H9 (cell line): ENCODE measurements at regions not wholly inside any gene's neighbourhood (a gene's known extent, or its start where the extent isn't known, plus 50 kb on each side); places are given as distances from the start of the nearest gene placed in this dataset.

Experiments
- DNase-seq: peaks from one replicate; pipeline ENCODE4 v3.0.0-alpha.2; 2017
- H2AFZ ChIP-seq: one replicate; pipeline ENCODE4 v1.6.1; 2013; ENCODE audit warnings: mild to moderate bottlenecking, low read length, control low read depth, moderate library complexity
- H2AK5ac ChIP-seq: 2 replicates; pipeline ENCODE4 v1.6.1; 2013; ENCODE audit warnings: low read length, control low read depth, mixed read lengths; ENCODE audit not compliant: insufficient read length
- H2BK120ac ChIP-seq: one replicate; pipeline ENCODE4 v1.6.1; 2013; ENCODE audit warnings: low read depth, mild to moderate bottlenecking, low read length, control low read depth, inconsistent platforms; ENCODE audit not compliant: poor library complexity, severe bottlenecking
- H2BK12ac ChIP-seq: 2 replicates; pipeline ENCODE4 v1.6.1; 2013; ENCODE audit warnings: low read length, control low read depth, mixed read lengths, low read depth; ENCODE audit not compliant: insufficient read length
- H2BK15ac ChIP-seq: 2 replicates; pipeline ENCODE4 v1.6.1; 2013; ENCODE audit warnings: low read depth, low read length, control low read depth
- H2BK20ac ChIP-seq: one replicate; pipeline ENCODE4 v1.6.1; 2013; ENCODE audit warnings: low read depth, mild to moderate bottlenecking, low read length, control low read depth, inconsistent platforms; ENCODE audit not compliant: poor library complexity, severe bottlenecking
- H2BK5ac ChIP-seq: 2 replicates; pipeline ENCODE4 v1.6.1; 2013; ENCODE audit warnings: low read length, control low read depth, mixed read lengths; ENCODE audit not compliant: insufficient read length
- H3K14ac ChIP-seq: 2 replicates; pipeline ENCODE4 v1.6.1; 2013; ENCODE audit warnings: low read length, control low read depth; ENCODE audit not compliant: insufficient read depth
- H3K18ac ChIP-seq: 2 replicates; pipeline ENCODE4 v1.6.1; 2013; ENCODE audit warnings: low read depth, mild to moderate bottlenecking, mixed read lengths, low read length, control low read depth; ENCODE audit not compliant: insufficient read length
- H3K23ac ChIP-seq: 2 replicates; pipeline ENCODE4 v1.6.1; 2013; ENCODE audit warnings: low read length, control low read depth, mixed read lengths, low read depth; ENCODE audit not compliant: insufficient read length
- H3K23me2 ChIP-seq: 2 replicates; pipeline ENCODE4 v1.6.1; 2013; ENCODE audit warnings: low read depth, mild to moderate bottlenecking, mixed read lengths, low read length, control low read depth; ENCODE audit not compliant: insufficient read length, poor library complexity, severe bottlenecking
- H3K27ac ChIP-seq: 2 replicates; pipeline ENCODE4 v1.5.1; 2013; ENCODE audit warnings: low read length, control low read depth, mixed read lengths, low read depth; ENCODE audit not compliant: insufficient read length
- H3K27me3 ChIP-seq: 2 replicates; pipeline ENCODE4 v1.6.1; 2013; ENCODE audit warnings: low read length, control low read depth, inconsistent platforms; ENCODE audit not compliant: insufficient read depth
- H3K4ac ChIP-seq: 2 replicates; pipeline ENCODE4 v1.6.1; 2013; ENCODE audit warnings: low read depth, mild to moderate bottlenecking, control low read depth, inconsistent platforms, low read length, moderate library complexity
- H3K4me1 ChIP-seq: 2 replicates; pipeline ENCODE4 v1.6.1; 2013; ENCODE audit warnings: low read length, control low read depth, inconsistent platforms; ENCODE audit not compliant: insufficient read depth
- H3K4me2 ChIP-seq: 2 replicates; pipeline ENCODE4 v1.6.1; 2013; ENCODE audit warnings: low read length, control low read depth, mixed read lengths; ENCODE audit not compliant: insufficient read length, insufficient read depth
- H3K56ac ChIP-seq: 2 replicates; pipeline ENCODE4 v1.6.1; 2013; ENCODE audit warnings: low read depth, mild to moderate bottlenecking, mixed read lengths, low read length, control low read depth; ENCODE audit not compliant: insufficient read length
- H3K79me1 ChIP-seq: 2 replicates; pipeline ENCODE4 v1.6.1; 2013; ENCODE audit warnings: low read depth, mild to moderate bottlenecking, moderate library complexity, low read length, control low read depth, inconsistent platforms; ENCODE audit not compliant: insufficient read depth, poor library complexity, severe bottlenecking
- H3K79me2 ChIP-seq: 2 replicates; pipeline ENCODE4 v1.6.1; 2013; ENCODE audit warnings: low read length, control low read depth, inconsistent platforms; ENCODE audit not compliant: insufficient read depth
- H3K9ac ChIP-seq: 2 replicates; pipeline ENCODE4 v1.6.1; 2013; ENCODE audit warnings: low read length, control low read depth, mixed read lengths; ENCODE audit not compliant: insufficient read length; ENCODE audit errors: extremely low read depth
- H3K9me3 ChIP-seq: one replicate; pipeline ENCODE4 v1.6.1; 2013; ENCODE audit warnings: low read depth, low read length, inconsistent platforms; ENCODE audit not compliant: control insufficient read depth
- H3T11ph ChIP-seq: one replicate; pipeline ENCODE4 v1.6.1; 2013; ENCODE audit warnings: mild to moderate bottlenecking, low read length, control low read depth, inconsistent platforms
- H4K20me1 ChIP-seq: one replicate; pipeline ENCODE4 v1.6.1; 2013; ENCODE audit not compliant: control insufficient read depth, insufficient read length, insufficient read depth
- H4K5ac ChIP-seq: 2 replicates; pipeline ENCODE4 v1.6.1; 2013; ENCODE audit warnings: low read depth, mild to moderate bottlenecking, mixed read lengths, low read length, control low read depth; ENCODE audit not compliant: insufficient read length
- H4K8ac ChIP-seq: replicated peaks from 2 replicates; pipeline ENCODE4 v1.6.1; 2013; ENCODE audit warnings: low read length, control low read depth, mixed read lengths, low read depth; ENCODE audit not compliant: insufficient read length
- H4K91ac ChIP-seq: 2 replicates; pipeline ENCODE4 v1.6.1; 2013; ENCODE audit warnings: low read depth, mild to moderate bottlenecking, moderate library complexity, mixed read lengths, low read length, control low read depth; ENCODE audit not compliant: insufficient read length
- H3K27ac Mint-ChIP-seq, 3 experiments: 2 replicates in 2 of 3; 3 replicates in 1 of 3; pipeline ENCODE4 v1.8.0; 2020 to 2021; ENCODE audit warnings: mixed read lengths in 3 of 3, mild to moderate bottlenecking in 1 of 3, moderate library complexity in 1 of 3
- H3K27me3 Mint-ChIP-seq: 2 replicates; pipeline ENCODE4 v1.8.0; 2021; ENCODE audit warnings: low read depth, mild to moderate bottlenecking, moderate library complexity, mixed read lengths
- H3K36me3 Mint-ChIP-seq, 3 experiments: 2 replicates in 2 of 3; 3 replicates in 1 of 3; pipeline ENCODE4 v1.8.0; 2020 to 2021; ENCODE audit warnings: low read depth in 3 of 3, mixed read lengths in 3 of 3; ENCODE audit not compliant: insufficient read depth in 1 of 3
- H3K4me1 Mint-ChIP-seq, 2 experiments: 2 replicates each; pipeline ENCODE4 v1.8.0; 2020; ENCODE audit warnings: mixed read lengths in 2 of 2
- H3K4me3 Mint-ChIP-seq, 2 experiments: 2 replicates in 1 of 2; 3 replicates in 1 of 2; pipeline ENCODE4 v1.8.0; 2020 to 2021; ENCODE audit warnings: mild to moderate bottlenecking in 2 of 2, mixed read lengths in 2 of 2, moderate library complexity in 1 of 2
- H3K9me3 Mint-ChIP-seq, 2 experiments: 2 replicates in 1 of 2; 3 replicates in 1 of 2; pipeline ENCODE4 v1.8.0; 2020; ENCODE audit warnings: mild to moderate bottlenecking in 2 of 2, mixed read lengths in 2 of 2, moderate library complexity in 1 of 2
- WGBS: extraction: QIAGEN DNeasy Blood & Tissue Kit; methylation state at CpG from one replicate; pipeline ENCODE4 v1.1.7; 2013; ENCODE audit warnings: missing lambda C conversion rate, low lambda C conversion rate, mixed read lengths; ENCODE audit not compliant: insufficient read length; ENCODE audit errors: extremely low coverage; 5-methylcytosine and 5-hydroxymethylcytosine counted together
- TF ChIP-seq, protein P1 (sequence below): fragments of 200-600 bp; sonication (generic); conservative IDR thresholded peaks from 3 replicates; pipeline ENCODE4 v1.8.0; 2021; ENCODE audit warnings: antibody characterized with exemption, mild to moderate bottlenecking

DNA sequence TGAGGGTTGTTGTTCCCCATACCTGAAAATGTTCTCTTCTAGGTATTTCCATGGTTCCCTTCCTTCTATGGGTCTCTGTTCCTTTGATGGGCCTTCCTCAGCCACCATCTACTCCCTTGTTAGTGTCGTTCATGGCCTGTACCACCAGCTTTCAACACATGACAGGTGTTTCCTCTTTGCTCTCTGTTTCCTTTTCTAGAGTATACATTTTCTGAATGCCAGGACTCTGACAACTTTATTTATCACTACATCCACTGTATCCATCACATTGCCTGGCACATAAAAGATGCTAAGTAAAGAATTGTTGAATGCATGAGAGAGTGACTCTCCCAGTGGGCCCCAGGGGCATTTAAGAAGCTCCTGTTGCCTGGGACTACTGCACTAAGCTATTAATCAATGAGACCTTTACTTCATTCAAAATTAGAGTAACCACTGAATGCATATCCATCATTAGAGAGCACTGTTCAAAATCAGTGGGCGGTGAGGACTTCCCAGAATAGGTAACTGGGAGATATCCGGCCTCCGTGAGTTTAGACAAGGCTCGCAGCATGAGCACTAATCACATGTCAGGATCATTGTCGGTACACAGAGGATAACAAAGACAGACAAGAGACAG is 255.0 kb downstream of the CBLN1 start:
- Histone ChIP-seq H2AK5ac (no peak overlapping the region), H3K56ac (no peak overlapping the region), H2BK15ac (no peak overlapping the region), H3K27ac (no peak overlapping the region), H3K79me1 (no peaks in the 10 kb centered on the region), H4K91ac (no peak overlapping the region), H3K23ac (no peak overlapping the region), H2BK5ac (no peak overlapping the region), H4K8ac (no peak overlapping the region), H2AFZ (no peak overlapping the region), H3K23me2 (no peaks in the 10 kb centered on the region), H3K9ac (no peak overlapping the region), H2BK120ac (no peak overlapping the region), H3K4ac (no peak overlapping the region), H3K4me2 (no peak overlapping the region), H3K14ac (no peak overlapping the region), H3K9me3 (no peaks in the 10 kb centered on the region), H2BK12ac (no peak overlapping the region), H3K27me3 (no peaks in the 10 kb centered on the region), H3K4me1 (peaks cover 13% of the 10 kb centered on the region), H4K20me1 (no peaks in the 10 kb centered on the region), H4K5ac (no peak overlapping the region), H3K79me2 (no peaks in the 10 kb centered on the region), H3T11ph (no peak overlapping the region), H2BK20ac (no peak overlapping the region), H3K18ac (no peak overlapping the region)
- no peak overlapping the region for H3K27ac Mint-ChIP-seq
- H3K9me3 Mint-ChIP-seq = no peaks in the 10 kb centered on the region; a peak in 1 of 5 replicates
- DNase-seq = no peak
- WGBS = no CpG with 5 or more reads among the region's 6 CpGs
- no peaks in the 10 kb centered on the region; a peak in 1 of 7 replicates for H3K36me3 Mint-ChIP-seq
- H3K4me1 Mint-ChIP-seq = peaks cover 38 to 45% of the 10 kb centered on the region in 2 experiments
- peaks cover 1% of the 10 kb centered on the region for H3K27me3 Mint-ChIP-seq
- no peak overlapping the region for H3K4me3 Mint-ChIP-seq
- TF ChIP-seq, protein P1, sequence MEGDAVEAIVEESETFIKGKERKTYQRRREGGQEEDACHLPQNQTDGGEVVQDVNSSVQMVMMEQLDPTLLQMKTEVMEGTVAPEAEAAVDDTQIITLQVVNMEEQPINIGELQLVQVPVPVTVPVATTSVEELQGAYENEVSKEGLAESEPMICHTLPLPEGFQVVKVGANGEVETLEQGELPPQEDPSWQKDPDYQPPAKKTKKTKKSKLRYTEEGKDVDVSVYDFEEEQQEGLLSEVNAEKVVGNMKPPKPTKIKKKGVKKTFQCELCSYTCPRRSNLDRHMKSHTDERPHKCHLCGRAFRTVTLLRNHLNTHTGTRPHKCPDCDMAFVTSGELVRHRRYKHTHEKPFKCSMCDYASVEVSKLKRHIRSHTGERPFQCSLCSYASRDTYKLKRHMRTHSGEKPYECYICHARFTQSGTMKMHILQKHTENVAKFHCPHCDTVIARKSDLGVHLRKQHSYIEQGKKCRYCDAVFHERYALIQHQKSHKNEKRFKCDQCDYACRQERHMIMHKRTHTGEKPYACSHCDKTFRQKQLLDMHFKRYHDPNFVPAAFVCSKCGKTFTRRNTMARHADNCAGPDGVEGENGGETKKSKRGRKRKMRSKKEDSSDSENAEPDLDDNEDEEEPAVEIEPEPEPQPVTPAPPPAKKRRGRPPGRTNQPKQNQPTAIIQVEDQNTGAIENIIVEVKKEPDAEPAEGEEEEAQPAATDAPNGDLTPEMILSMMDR = no peak
